ENCODE measurements at regions not wholly inside any gene's neighbourhood (a gene's known extent, or its start where the extent isn't known, plus 50 kb on each side); places are given as distances from the start of the nearest gene placed in this dataset.
"Not testable (repeated sequence)": the region's sequence is repeated elsewhere in the genome, so short reads cannot be mapped to it uniquely, and the experiment has no call there.

GRCh38 chr4:25994577-25994976 lies 80.6 kb downstream of the SMIM20 start:
- ATAC-seq, result not testable (repeated sequence)

- ATAC-seq, result no peak
- TF ChIP-seq CREB5 (CRISPR knock-in tag; IDR thresholded peaks at IDR 0.05; ENCODE audit: low read depth) (no peak), BACH2 (CRISPR knock-in tag; IDR thresholded peaks at IDR 0.05; ENCODE audit: borderline replicate concordance) (no peak), ZNF8 (CRISPR knock-in tag; IDR thresholded peaks at IDR 0.05) (no peak)
Measured at GRCh38 chr4:26000274-26000950, 86.4 kb downstream of the SMIM20 start.

- no peak for TF ChIP-seq PATZ1 (CRISPR knock-in tag; IDR thresholded peaks at IDR 0.05; ENCODE audit: borderline replicate concordance)
- no peak for TF ChIP-seq GLIS3 (CRISPR knock-in tag; IDR thresholded peaks at IDR 0.05)
Measured at GRCh38 chr4:26001413-26001812, 87.4 kb downstream of the SMIM20 start.

GRCh38 chr4:26001816-26002215 lies 87.8 kb downstream of the SMIM20 start:
- ATAC-seq, result no peak
- TF ChIP-seq ZNF8 (CRISPR knock-in tag; IDR thresholded peaks at IDR 0.05) (no peak), ZFP30 (CRISPR knock-in tag; IDR thresholded peaks at IDR 0.05) (no peak), CSDC2 (CRISPR knock-in tag; IDR thresholded peaks at IDR 0.05) (no peak), TOX (CRISPR knock-in tag; IDR thresholded peaks at IDR 0.05; ENCODE audit: borderline replicate concordance) (no peak), PATZ1 (CRISPR knock-in tag; IDR thresholded peaks at IDR 0.05; ENCODE audit: borderline replicate concordance) (no peak), ZNF565 (CRISPR knock-in tag; conservative IDR thresholded peaks at IDR 0.05; ENCODE audit: low read depth) (no peak), ARNTL (CRISPR knock-in tag; IDR thresholded peaks at IDR 0.05; ENCODE audit: borderline replicate concordance, low read depth) (no peak), SNAI2 (CRISPR knock-in tag; IDR thresholded peaks at IDR 0.05) (no peak), BACH2 (CRISPR knock-in tag; IDR thresholded peaks at IDR 0.05; ENCODE audit: borderline replicate concordance) (no peak), ZNF70 (CRISPR knock-in tag; IDR thresholded peaks at IDR 0.05) (no peak)

More at GRCh38 chr4:26001413-26001812, 87.4 kb downstream of the SMIM20 start:
- no peak for ATAC-seq

- TF ChIP-seq BACH2 (CRISPR knock-in tag; IDR thresholded peaks at IDR 0.05; ENCODE audit: borderline replicate concordance) (no peak), PPARA (CRISPR knock-in tag; IDR thresholded peaks at IDR 0.05; ENCODE audit: borderline replicate concordance) (no peak), POU6F1 (CRISPR knock-in tag; IDR thresholded peaks at IDR 0.05; ENCODE audit: borderline replicate concordance, low read depth) (no peak), ESRRG (CRISPR knock-in tag; IDR thresholded peaks at IDR 0.05) (no peak), ISL1 (CRISPR knock-in tag; IDR thresholded peaks at IDR 0.05) (no peak), CREB5 (CRISPR knock-in tag; IDR thresholded peaks at IDR 0.05; ENCODE audit: low read depth) (no peak), ARNTL (CRISPR knock-in tag; IDR thresholded peaks at IDR 0.05; ENCODE audit: borderline replicate concordance, low read depth) (no peak), ZNF8 (CRISPR knock-in tag; IDR thresholded peaks at IDR 0.05) (no peak), TSHZ2 (CRISPR knock-in tag; IDR thresholded peaks at IDR 0.05) (no peak), ZFP3 (CRISPR knock-in tag; IDR thresholded peaks at IDR 0.05) (no peak), OSR1 (CRISPR knock-in tag; IDR thresholded peaks at IDR 0.05) (no peak), TOX (CRISPR knock-in tag; IDR thresholded peaks at IDR 0.05; ENCODE audit: borderline replicate concordance) (no peak), PATZ1 (CRISPR knock-in tag; IDR thresholded peaks at IDR 0.05; ENCODE audit: borderline replicate concordance) (no peak), CSDC2 (CRISPR knock-in tag; IDR thresholded peaks at IDR 0.05) (no peak)
- no peak for ATAC-seq
Measured at GRCh38 chr4:26003056-26003455, 89.0 kb downstream of the SMIM20 start.
